Astrocyte of the hippocampus (primary cell): ENCODE measurements at regions not wholly inside any gene's neighbourhood (a gene's known extent, or its start where the extent isn't known, plus 50 kb on each side); places are given as distances from the start of the nearest gene placed in this dataset.

ENCODE experiments used
- DNase-seq: peaks from one replicate; pipeline ENCODE4 v3.0.0; 2011; ENCODE audit warnings: low read depth, low spot score

GRCh38 chr3:67882981-67883380 lies 228.6 kb upstream of the SUCLG2 start:
- no peak for DNase-seq

- DNase-seq = peak; percentile 17
Measured at GRCh38 chr3:67876261-67876660, 221.8 kb upstream of the SUCLG2 start.

GRCh38 chr3:67875858-67876257 lies 221.4 kb upstream of the SUCLG2 start:
- peak; percentile 4 for DNase-seq

DNA sequence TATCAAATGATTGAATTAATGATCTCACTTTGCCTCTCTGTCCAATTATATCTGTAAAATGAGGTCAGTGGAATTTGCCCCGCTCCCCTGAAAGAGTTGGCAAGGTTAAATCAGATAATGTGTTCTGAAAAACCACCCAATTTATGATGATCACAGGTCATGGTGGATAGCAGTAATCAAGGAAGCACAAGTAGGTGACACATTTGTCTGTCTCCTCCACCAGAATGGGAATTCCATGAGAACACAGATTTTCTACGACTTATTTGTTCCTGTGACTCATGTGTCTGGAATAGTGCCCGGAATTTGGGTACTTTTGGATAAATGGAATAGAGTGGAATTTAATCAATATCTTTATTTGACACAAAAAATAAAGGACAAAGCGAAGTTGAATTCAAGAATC lies 220.9 kb upstream of the SUCLG2 start:
- DNase-seq = peak; percentile 75

- DNase-seq = no peak
Measured at GRCh38 chr3:67870477-67870876, 216.1 kb upstream of the SUCLG2 start.

DNA sequence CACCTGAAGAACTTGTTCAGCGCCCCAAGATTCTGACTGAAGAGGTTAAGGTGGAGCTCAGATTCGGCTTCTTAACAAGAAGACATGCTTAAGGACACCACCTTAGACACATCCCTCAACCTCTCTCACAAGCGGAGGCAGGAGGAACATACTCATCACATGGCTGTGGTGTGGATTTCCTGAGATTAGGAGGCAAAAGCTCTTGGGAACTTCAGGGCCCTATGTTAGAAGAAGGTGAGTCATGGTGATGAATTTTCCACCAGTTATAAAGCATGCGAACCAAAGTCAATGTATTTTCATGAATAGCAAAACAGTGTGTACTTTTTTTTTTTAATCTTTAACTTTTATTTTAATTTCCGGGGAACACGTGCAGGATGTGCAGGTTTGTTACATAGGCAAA lies 212.2 kb upstream of the SUCLG2 start:
- DNase-seq = no peak

- no peak for DNase-seq
Measured at GRCh38 chr3:67864587-67865183, 210.3 kb upstream of the SUCLG2 start.

DNA sequence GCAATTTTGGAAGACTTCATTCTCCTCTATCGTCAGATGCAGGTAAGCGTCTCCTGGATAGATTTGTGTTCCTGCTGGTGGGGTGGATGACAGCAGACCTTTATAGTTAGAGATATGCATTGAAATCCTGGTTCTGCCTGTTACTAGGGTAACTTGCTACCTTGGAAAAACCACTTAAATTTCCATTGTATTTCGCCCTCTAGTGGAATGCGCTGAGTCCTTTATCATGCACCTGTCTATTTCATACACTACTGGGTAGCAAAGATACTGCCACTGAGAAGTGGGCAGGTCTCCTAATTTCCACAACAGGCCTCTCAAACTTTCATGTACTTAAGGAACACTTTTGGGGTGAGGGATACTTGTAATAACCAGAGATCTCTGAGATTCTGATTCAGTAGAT lies 209.5 kb upstream of the SUCLG2 start:
- peak; percentile 11 for DNase-seq

GRCh38 chr3:67860429-67860828 lies 206.0 kb upstream of the SUCLG2 start:
- DNase-seq = no peak

DNA sequence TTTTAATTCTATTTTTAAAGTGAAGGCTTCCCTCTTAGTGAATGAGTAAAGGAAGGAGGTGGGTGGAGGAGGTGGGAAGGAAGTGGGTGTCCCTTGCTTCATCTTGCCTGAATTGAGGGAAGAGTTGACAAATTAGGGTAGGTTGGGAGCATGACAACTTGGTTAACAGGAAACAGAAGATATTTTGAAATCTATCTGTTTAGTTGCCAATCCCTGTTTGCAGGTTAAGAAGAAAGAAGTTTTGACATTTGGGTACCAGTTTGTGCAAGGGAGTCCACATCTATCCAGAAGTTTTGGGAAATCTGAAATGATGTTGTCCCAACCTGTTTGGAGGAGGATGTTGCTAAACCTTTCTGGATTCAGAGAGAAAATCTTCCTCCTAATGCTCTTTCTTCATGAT lies 204.1 kb upstream of the SUCLG2 start:
- no peak for DNase-seq

- no peak for DNase-seq
Measured at GRCh38 chr3:67856718-67857117, 202.3 kb upstream of the SUCLG2 start.

GRCh38 chr3:67854663-67855062 lies 200.3 kb upstream of the SUCLG2 start:
- DNase-seq = no peak

DNA sequence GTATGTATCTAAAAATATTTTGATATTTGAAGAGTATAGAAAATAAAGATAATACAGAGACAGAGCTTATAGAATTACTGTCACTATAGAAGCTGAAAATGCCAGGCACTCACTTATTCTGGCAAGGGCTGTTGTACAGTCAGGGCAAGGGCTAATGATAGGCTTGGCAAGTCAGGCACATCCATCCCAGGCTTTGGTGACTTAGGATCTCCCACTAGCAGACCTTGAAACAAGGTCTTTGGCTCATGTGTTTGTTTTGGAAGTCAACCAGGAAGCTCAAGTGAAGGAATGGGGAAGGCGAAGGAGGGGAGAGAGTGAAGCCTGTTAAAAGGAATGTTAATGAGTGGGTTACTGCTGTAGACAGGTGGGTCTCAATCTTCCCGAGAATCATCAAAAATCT lies 199.1 kb upstream of the SUCLG2 start:
- no peak for DNase-seq

GRCh38 chr3:67848299-67848698 lies 193.9 kb upstream of the SUCLG2 start:
- DNase-seq = no peak

DNA sequence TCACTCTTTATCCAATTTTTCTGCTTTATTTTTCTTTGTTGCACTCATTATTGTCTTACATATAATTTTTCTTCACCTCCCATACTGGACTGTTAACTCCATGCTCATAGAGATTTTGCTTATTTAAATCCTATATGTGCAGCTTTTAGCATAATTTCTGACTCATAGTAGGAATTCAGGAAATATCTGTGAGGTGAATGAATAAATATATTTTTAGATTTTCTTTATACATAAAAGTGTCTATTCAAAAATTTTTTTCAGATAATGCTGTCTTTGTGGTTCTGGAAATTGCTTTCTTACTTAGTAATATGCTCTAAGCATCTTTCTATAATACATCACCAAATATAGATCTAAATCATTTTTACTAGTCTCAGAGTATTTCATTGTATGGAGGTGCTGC lies 191.8 kb upstream of the SUCLG2 start:
- no peak for DNase-seq

DNA sequence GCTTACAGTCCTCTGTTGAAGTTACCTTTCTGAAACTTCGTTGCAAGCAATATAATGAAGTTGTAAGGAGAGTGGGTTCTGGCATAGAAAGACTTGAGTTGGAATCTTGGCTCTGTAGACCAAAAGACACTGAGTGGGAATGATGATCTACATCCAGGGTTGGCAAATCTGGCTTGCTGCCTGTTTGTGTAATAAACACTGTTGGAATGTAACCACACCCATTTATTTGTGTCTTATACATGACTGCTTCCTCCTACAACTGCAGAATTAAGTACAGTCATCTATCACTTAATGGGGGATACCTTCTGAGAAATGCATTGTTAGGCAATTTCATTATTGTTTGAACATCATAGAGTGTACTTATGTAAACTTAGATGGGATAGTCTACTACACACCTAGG lies 178.4 kb upstream of the SUCLG2 start:
- no peak for DNase-seq

GRCh38 chr3:67831262-67831661 lies 176.8 kb upstream of the SUCLG2 start:
- DNase-seq = no peak

DNA sequence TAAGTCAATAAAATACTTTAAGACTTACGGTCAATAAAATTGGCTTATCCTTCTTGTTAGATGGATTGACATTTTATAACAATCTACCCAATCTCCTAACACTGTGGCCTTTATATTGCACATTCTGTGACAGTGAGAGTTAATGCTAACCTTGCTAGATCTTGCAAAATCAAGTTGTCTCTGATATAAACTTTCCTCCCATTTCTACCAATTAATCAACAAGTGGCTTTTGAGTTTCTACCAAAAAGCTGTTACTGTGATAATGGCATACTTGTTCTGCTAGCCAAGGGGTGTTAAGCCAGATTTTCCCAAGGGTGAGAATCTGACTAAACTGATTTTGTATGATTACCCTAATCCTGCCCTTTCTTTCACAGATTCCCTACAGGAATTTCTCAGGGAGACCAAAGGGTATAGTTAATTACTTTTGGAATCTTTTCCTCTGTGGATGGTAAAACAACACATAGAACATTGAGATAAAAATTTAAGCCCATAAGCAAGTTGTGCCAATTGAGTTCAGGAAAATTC lies 174.1 kb upstream of the SUCLG2 start:
- no peak for DNase-seq

GRCh38 chr3:67821135-67821534 lies 166.7 kb upstream of the SUCLG2 start:
- no peak for DNase-seq

DNA sequence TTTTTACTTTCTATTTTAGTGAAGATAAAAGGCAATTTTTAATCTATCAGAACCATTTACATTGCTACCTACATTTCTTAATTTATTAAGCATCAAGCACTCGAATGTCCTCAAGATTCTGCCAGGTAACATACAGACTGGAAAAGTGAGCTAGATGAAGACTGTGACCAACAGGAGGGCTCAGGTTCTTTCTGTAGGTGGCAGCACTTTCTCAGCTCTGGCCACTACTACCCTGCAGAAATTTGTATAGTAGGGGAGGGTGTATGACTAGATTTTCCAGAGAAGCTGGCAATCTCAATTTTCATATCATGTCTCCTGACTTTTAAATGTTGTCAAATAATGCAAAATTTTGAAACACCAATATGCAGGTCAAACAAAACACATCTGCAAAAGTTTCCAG lies 165.0 kb upstream of the SUCLG2 start:
- DNase-seq = peak; percentile 13

- no peak for DNase-seq
Measured at GRCh38 chr3:67809370-67809935, 155.0 kb upstream of the SUCLG2 start.

DNA sequence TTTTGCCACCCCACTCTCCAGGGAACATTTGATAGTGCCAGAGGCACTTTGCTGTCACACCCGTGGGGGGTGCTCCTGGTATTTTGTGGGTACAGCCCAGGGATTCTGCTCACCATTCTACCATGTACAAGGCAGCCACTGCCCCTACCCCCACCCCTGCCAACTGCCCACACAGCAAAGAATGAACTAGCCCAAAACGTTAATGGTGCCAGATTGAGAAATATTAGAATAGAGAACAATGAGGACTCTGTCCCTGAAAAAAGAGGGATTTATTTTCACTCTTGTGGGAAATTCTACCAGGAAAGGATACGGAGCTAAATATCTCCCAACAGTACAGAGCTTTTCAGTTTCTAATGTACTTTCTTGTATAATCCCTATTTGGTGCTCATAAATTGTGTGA lies 154.5 kb upstream of the SUCLG2 start:
- no peak for DNase-seq

GRCh38 chr3:67804578-67804977 lies 150.2 kb upstream of the SUCLG2 start:
- DNase-seq = peak; percentile 3

DNA sequence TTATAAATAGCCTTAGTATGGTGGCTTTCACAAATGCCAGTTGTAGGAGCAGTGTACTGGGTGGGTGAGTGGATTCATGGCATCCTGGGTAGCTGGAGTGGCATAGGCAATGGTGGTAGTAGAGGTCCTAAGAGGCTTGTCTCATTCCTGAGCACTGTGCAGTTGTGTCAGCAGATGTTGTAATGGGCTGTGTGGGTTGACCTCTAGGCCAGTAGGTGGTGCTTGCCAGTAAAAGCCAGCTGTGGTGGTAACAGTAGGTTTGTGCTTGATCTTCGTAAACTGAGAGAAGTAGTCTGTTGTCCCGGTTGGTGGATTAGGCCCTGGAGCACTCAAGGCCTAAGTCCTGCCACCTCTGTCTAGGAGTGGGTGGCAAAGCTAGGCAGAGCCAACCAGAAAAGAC lies 149.7 kb upstream of the SUCLG2 start:
- no peak for DNase-seq
